Endothelial cell of umbilical vein (primary cell): ENCODE measurements at regions not wholly inside any gene's neighbourhood (a gene's known extent, or its start where the extent isn't known, plus 50 kb on each side); places are given as distances from the start of the nearest gene placed in this dataset.

Source experiments
- BruUV-seq: library from RNA; stranded (reverse); fragments of 400-500 nt; replicated peaks from 2 replicates; lab custom pipeline; 2021; lab: Mats Ljungman, UMichigan
- CTCF ChIA-PET: fragments of 300-600, 350-600 bp; sonication (Branson Sonifier 250); formaldehyde crosslinking; loops from one replicate; lab custom pipeline; 2021; ENCODE audit warnings: antibody characterized with exemption, inconsistent platforms; lab: Charles Lee
- POLR2A ChIA-PET: fragments of 300-600, 350-600 bp; sonication (Branson Sonifier 250); formaldehyde crosslinking; loops from one replicate; lab custom pipeline; 2021; ENCODE audit warnings: antibody characterized with exemption, inconsistent platforms; lab: Charles Lee
- DNase-seq: peaks from one replicate; pipeline ENCODE4 v3.0.0-alpha.2; 2011; ENCODE audit warnings: low read depth, low spot score
- FAIRE-seq: peaks from 2 replicates; lab custom pipeline; 2011; peaks lifted over from hg19 to GRCh38; lab: Jason Lieb, UNC
- H2AFZ ChIP-seq: 2 replicates; pipeline ENCODE4 v1.6.0; 2012; ENCODE audit warnings: low read depth, low read length, control low read depth, inconsistent platforms
- H3K27ac ChIP-seq: 2 replicates; pipeline ENCODE4 v1.5.1; 2011; ENCODE audit warnings: low read depth, mild to moderate bottlenecking, control low read depth, low read length, moderate library complexity; ENCODE audit not compliant: insufficient read depth
- H3K27me3 ChIP-seq, 2 experiments: 2 replicates each; pipeline versions ENCODE4 v1.6.0 to v1.6.1; 2011; ENCODE audit warnings: low read length in 2 of 2, mixed read lengths in 1 of 2; ENCODE audit not compliant: control insufficient read depth in 2 of 2, insufficient read depth in 2 of 2
- H3K36me3 ChIP-seq, 2 experiments: 2 replicates in 1 of 2; 3 replicates in 1 of 2; pipeline ENCODE4 v1.5.1; 2011; ENCODE audit warnings: low read length in 2 of 2, mild to moderate bottlenecking in 1 of 2, moderate library complexity in 1 of 2; ENCODE audit not compliant: control insufficient read depth in 2 of 2, insufficient read depth in 2 of 2; ENCODE audit errors: extremely low read depth in 1 of 2
- H3K4me1 ChIP-seq: 3 replicates; pipeline ENCODE4 v1.5.1; 2011; ENCODE audit warnings: mild to moderate bottlenecking, low read length; ENCODE audit not compliant: control insufficient read depth, insufficient read depth; ENCODE audit errors: extremely low read depth
- H3K4me2 ChIP-seq: 2 replicates; pipeline ENCODE4 v1.6.1; 2011; ENCODE audit warnings: low read length, control low read depth, mixed read lengths; ENCODE audit not compliant: insufficient read depth
- H3K4me3 ChIP-seq, 3 experiments: fragments of 200-600 bp in 1 of 3; sonication (generic), shearing (Covaris generic) in 1 of 3; replicated peaks in 1 of 3; 2 replicates each; pipeline ENCODE4 v1.5.1; 2011 to 2016; ENCODE audit warnings: control low read depth in 3 of 3, low read length in 3 of 3, mild to moderate bottlenecking in 2 of 3, inconsistent platforms in 1 of 3, low read depth in 1 of 3, moderate library complexity in 1 of 3; ENCODE audit not compliant: insufficient read depth in 1 of 3
- H3K79me2 ChIP-seq: 2 replicates; pipeline ENCODE4 v1.6.0; 2012; ENCODE audit warnings: low read length, inconsistent platforms; ENCODE audit not compliant: control insufficient read depth, insufficient read depth
- H3K9ac ChIP-seq: replicated peaks from 2 replicates; pipeline ENCODE3; 2011; ENCODE audit warnings: low read length, control low read depth; ENCODE audit not compliant: insufficient read depth; ENCODE audit errors: extremely low read depth
- H3K9me1 ChIP-seq: replicated peaks from 3 replicates; pipeline ENCODE4 v1.6.0; 2011; ENCODE audit warnings: mild to moderate bottlenecking, low read length; ENCODE audit not compliant: control insufficient read depth, insufficient read depth; ENCODE audit errors: extremely low read depth
- H3K9me3 ChIP-seq: replicated peaks from 2 replicates; pipeline ENCODE4 v1.5.1; 2012; ENCODE audit warnings: low read length, inconsistent platforms; ENCODE audit not compliant: control insufficient read depth, insufficient read depth
- H4K20me1 ChIP-seq: replicated peaks from 2 replicates; pipeline ENCODE3; 2011; ENCODE audit warnings: mild to moderate bottlenecking, low read length; ENCODE audit not compliant: control insufficient read depth, insufficient read depth; ENCODE audit errors: extremely low read depth
- EZH2 ChIP-seq: IDR thresholded peaks from 2 replicates; pipeline ENCODE4 v1.6.1; 2012; ENCODE audit warnings: borderline replicate concordance, low read depth, mild to moderate bottlenecking, moderate library complexity, low read length, inconsistent platforms; ENCODE audit not compliant: severe bottlenecking
- FOS ChIP-seq: IDR thresholded peaks from 2 replicates; pipeline ENCODE4 v1.6.1; 2011; ENCODE audit warnings: mild to moderate bottlenecking, low read length, moderate library complexity, borderline replicate concordance; ENCODE audit not compliant: insufficient read depth
- GATA2 ChIP-seq: IDR thresholded peaks from 2 replicates; pipeline ENCODE4 v1.7.0; 2011; ENCODE audit warnings: low read depth, mild to moderate bottlenecking, moderate library complexity, mixed read lengths, low read length; ENCODE audit not compliant: insufficient read length, insufficient read depth
- JUN ChIP-seq: IDR thresholded peaks from 2 replicates; pipeline ENCODE4 v1.6.1; 2011; ENCODE audit warnings: borderline replicate concordance, low read depth; ENCODE audit not compliant: insufficient read length, insufficient read depth
- MYC ChIP-seq: IDR thresholded peaks from one replicate; pipeline ENCODE4 v1.6.1; 2011; ENCODE audit warnings: mild to moderate bottlenecking, low read depth, low read length
- POLR2A ChIP-seq: IDR thresholded peaks from 2 replicates; pipeline ENCODE4 v1.6.1; 2012; ENCODE audit warnings: low read depth, mild to moderate bottlenecking, control low read depth, low read length
- POLR2AphosphoS5 ChIP-seq: IDR thresholded peaks from 2 replicates; pipeline ENCODE4 v1.6.1; 2012; ENCODE audit warnings: low read depth, mild to moderate bottlenecking, control low read depth, low read length, moderate library complexity; ENCODE audit not compliant: insufficient read depth
- dilution Hi-C: fragments of 300-500 bp; cut with MboI; formaldehyde crosslinking; loops from one replicate; pipeline ENCODE4 v1.15.0; 2019; ENCODE audit warnings: low sequenced_read_pairs; ENCODE audit not compliant: extremely low pct_ligation_motif_present
- intact Hi-C: fragments of 100-400 bp; cut with micrococcal nuclease; formaldehyde crosslinking; loops from one replicate; pipeline ENCODE4 v1.10.0; 2022
- TF ChIP-seq, protein P1 (sequence below): IDR thresholded peaks from 2 replicates; pipeline ENCODE4 v1.6.1; 2011; ENCODE audit not compliant: insufficient read depth, insufficient read length
- TF ChIP-seq, protein P2 (sequence below), 2 donors: IDR thresholded peaks; 1 replicate in 1 of 2; 2 replicates in 1 of 2; pipeline ENCODE4 v1.5.1; 2011; ENCODE audit warnings: low read length in 2 of 2, mild to moderate bottlenecking in 2 of 2, moderate library complexity in 2 of 2, control low read depth in 1 of 2, inconsistent platforms in 1 of 2, low read depth in 1 of 2; ENCODE audit not compliant: insufficient read depth in 1 of 2; ENCODE audit errors: extremely low read depth in 1 of 2

DNA sequence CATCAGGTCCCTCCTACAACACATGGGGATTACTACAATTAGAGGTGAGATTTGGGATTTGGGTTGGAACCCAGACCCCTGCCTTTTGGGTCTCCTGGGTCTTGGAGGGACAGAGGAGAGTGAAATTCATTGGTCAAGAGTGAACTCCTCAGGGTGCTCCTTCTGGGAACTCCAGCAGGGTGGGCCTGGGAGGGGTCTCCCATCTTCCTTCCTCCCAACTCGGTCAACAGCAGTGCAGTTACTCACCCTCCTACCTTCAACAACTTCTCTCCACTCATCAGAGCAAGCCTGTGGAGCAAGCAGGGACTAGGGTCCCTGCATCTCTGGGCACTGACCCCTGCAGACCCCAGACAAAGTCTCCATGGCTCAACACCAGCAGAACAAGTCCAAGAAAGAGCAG lies 89.3 kb upstream of the TMPRSS2 start:
- DNase-seq (no peak), FAIRE-seq (no peak)
- Histone ChIP-seq H3K36me3 (no peaks in the 10 kb centered on the region), H3K27ac (no peak overlapping the region), H3K79me2 (no peaks in the 10 kb centered on the region), H3K27me3 (no peaks in the 10 kb centered on the region), H3K4me2 (no peak overlapping the region), H4K20me1 (no peaks in the 10 kb centered on the region), H3K4me1 (no peaks in the 10 kb centered on the region), H3K9me1 (no peaks in the 10 kb centered on the region), H3K9ac (no peak overlapping the region), H3K4me3 (no peak overlapping the region), H3K9me3 (no peaks in the 10 kb centered on the region), H2AFZ (no peak overlapping the region)
- POLR2A ChIA-PET: no interaction called here
- dilution Hi-C loops (no loop called here), intact Hi-C loops (no loop called here)
- no peak for TF ChIP-seq POLR2A
- TF ChIP-seq, protein P1, sequence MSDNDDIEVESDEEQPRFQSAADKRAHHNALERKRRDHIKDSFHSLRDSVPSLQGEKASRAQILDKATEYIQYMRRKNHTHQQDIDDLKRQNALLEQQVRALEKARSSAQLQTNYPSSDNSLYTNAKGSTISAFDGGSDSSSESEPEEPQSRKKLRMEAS: no peak
- no peak for TF ChIP-seq POLR2AphosphoS5
- TF ChIP-seq GATA2: no peak
- TF ChIP-seq MYC: no peak
- TF ChIP-seq JUN: no peak
- TF ChIP-seq FOS: no peak
- no peak for TF ChIP-seq EZH2
- TF ChIP-seq, protein P2, sequence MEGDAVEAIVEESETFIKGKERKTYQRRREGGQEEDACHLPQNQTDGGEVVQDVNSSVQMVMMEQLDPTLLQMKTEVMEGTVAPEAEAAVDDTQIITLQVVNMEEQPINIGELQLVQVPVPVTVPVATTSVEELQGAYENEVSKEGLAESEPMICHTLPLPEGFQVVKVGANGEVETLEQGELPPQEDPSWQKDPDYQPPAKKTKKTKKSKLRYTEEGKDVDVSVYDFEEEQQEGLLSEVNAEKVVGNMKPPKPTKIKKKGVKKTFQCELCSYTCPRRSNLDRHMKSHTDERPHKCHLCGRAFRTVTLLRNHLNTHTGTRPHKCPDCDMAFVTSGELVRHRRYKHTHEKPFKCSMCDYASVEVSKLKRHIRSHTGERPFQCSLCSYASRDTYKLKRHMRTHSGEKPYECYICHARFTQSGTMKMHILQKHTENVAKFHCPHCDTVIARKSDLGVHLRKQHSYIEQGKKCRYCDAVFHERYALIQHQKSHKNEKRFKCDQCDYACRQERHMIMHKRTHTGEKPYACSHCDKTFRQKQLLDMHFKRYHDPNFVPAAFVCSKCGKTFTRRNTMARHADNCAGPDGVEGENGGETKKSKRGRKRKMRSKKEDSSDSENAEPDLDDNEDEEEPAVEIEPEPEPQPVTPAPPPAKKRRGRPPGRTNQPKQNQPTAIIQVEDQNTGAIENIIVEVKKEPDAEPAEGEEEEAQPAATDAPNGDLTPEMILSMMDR (IDR thresholded peaks at IDR 0.05; ENCODE audit: extremely low read depth in 1 of 2, insufficient read depth in 1 of 2, low read depth in 1 of 2, low read length in 2 of 2): no peak
- CTCF ChIA-PET: no interaction called here
- no TSS peak for BruUV-seq
